ENCODE measurements at regions not wholly inside any gene's neighbourhood (a gene's known extent, or its start where the extent isn't known, plus 50 kb on each side); places are given as distances from the start of the nearest gene placed in this dataset.

- no peaks in the 10 kb centered on the region for H3K9me3 ChIP-seq
- no peak overlapping the region for H3K4me3 ChIP-seq
- ATAC-seq (ENCODE audit: low FRiP score in 2 of 2) = no peak
- peaks cover 0 to 7% (median 0%) of the 10 kb centered on the region in 4 donors for H3K4me1 ChIP-seq
- no peaks in the 10 kb centered on the region for H3K36me3 ChIP-seq
- H3K27me3 ChIP-seq = no peaks in the 10 kb centered on the region
- no peak for DNase-seq
- 93 to 95% methylated on average over 2 of the region's 2 CpGs for WGBS, 2 donors
- TF ChIP-seq POLR2AphosphoS5 (IDR thresholded peaks at IDR 0.05) (no peak), EP300 (IDR thresholded peaks at IDR 0.05) (no peak), CTCF (IDR thresholded peaks at IDR 0.05) (no peak)
- no peak overlapping the region for H3K27ac ChIP-seq
Observed at GRCh38 chr5:61654876-61655275, 322.8 kb downstream of the ZSWIM6 start.

- Histone ChIP-seq H3K4me1 (peaks cover 0 to 7% (median 0%) of the 10 kb centered on the region in 4 donors), H3K9me3 (no peaks in the 10 kb centered on the region), H3K27me3 (no peaks in the 10 kb centered on the region), H3K4me3 (no peak overlapping the region), H3K27ac (no peak overlapping the region), H3K36me3 (no peaks in the 10 kb centered on the region)
- 87 to 90% methylated on average over 7 of the region's 7 CpGs for whole genome bisulfite sequencing, 2 donors
- DNase-seq (no peak), ATAC-seq (ENCODE audit: low FRiP score in 2 of 2) (no peak)
- TF ChIP-seq CTCF (IDR thresholded peaks at IDR 0.05) (no peak), POLR2AphosphoS5 (IDR thresholded peaks at IDR 0.05) (no peak), POLR2A (IDR thresholded peaks at IDR 0.05) (no peak), EP300 (IDR thresholded peaks at IDR 0.05) (no peak)
Observed at GRCh38 chr5:61657010-61657409, 325.0 kb downstream of the ZSWIM6 start.

GRCh38 chr5:61657686-61658085, 325.6 kb downstream of the ZSWIM6 start:
- Histone ChIP-seq H3K4me1 (peaks cover 0 to 7% (median 0%) of the 10 kb centered on the region in 4 donors), H3K9me3 (no peaks in the 10 kb centered on the region), H3K36me3 (no peaks in the 10 kb centered on the region), H3K4me3 (no peak overlapping the region), H3K27ac (no peak overlapping the region), H3K27me3 (no peaks in the 10 kb centered on the region)
- DNase-seq = no peak
- no peak for ATAC-seq (ENCODE audit: low FRiP score in 2 of 2)
- TF ChIP-seq EP300 (IDR thresholded peaks at IDR 0.05) (no peak), POLR2AphosphoS5 (IDR thresholded peaks at IDR 0.05) (no peak), CTCF (IDR thresholded peaks at IDR 0.05) (no peak), POLR2A (IDR thresholded peaks at IDR 0.05) (no peak)
- WGBS, 2 donors = 67 to 74% methylated on average over 3 of the region's 3 CpGs

GRCh38 chr5:61658592-61659008, 326.5 kb downstream of the ZSWIM6 start:
- peak overlapping the region in 1 of 4 donors; percentile 10 for H3K4me3 ChIP-seq
- 37 to 41% methylated on average over 8 to 9 of the region's 9 CpGs for WGBS, 2 donors
- peak; percentile 86 to 89 for ATAC-seq (ENCODE audit: low FRiP score in 2 of 2)
- no peaks in the 10 kb centered on the region for H3K9me3 ChIP-seq
- H3K36me3 ChIP-seq = no peaks in the 10 kb centered on the region
- peak in 1 of 2 donors; percentile 81 for DNase-seq
- H3K4me1 ChIP-seq = peaks cover 0 to 7% (median 0%) of the 10 kb centered on the region in 4 donors
- TF ChIP-seq POLR2AphosphoS5 (IDR thresholded peaks at IDR 0.05) = peak in 1 of 2 donors; percentile 35
- no peak for TF ChIP-seq POLR2A (IDR thresholded peaks at IDR 0.05)
- peak; percentile 83 to 95 (median 86) for TF ChIP-seq CTCF (IDR thresholded peaks at IDR 0.05)
- no peaks in the 10 kb centered on the region for H3K27me3 ChIP-seq
- no peak overlapping the region for H3K27ac ChIP-seq

- ATAC-seq (ENCODE audit: low FRiP score in 2 of 2) = peak in 1 of 2 donors; percentile 45
- WGBS, 2 donors = 67 to 82% methylated on average over 13 of the region's 13 CpGs
Observed at GRCh38 chr5:61659221-61659696, 327.2 kb downstream of the ZSWIM6 start.

More at GRCh38 chr5:61659221-61659696, 327.2 kb downstream of the ZSWIM6 start:
- Histone ChIP-seq H3K36me3 (no peaks in the 10 kb centered on the region), H3K4me1 (peaks cover 0 to 7% (median 0%) of the 10 kb centered on the region in 4 donors), H3K4me3 (peak overlapping the region in 1 of 4 donors; percentile 10), H3K9me3 (no peaks in the 10 kb centered on the region), H3K27me3 (no peaks in the 10 kb centered on the region), H3K27ac (no peak overlapping the region)
- peak in 1 of 2 donors; percentile 63 for DNase-seq
- no peak for TF ChIP-seq EP300 (IDR thresholded peaks at IDR 0.05)
- no peak for TF ChIP-seq POLR2AphosphoS5 (IDR thresholded peaks at IDR 0.05)
- TF ChIP-seq POLR2A (IDR thresholded peaks at IDR 0.05) = no peak
- no peak for TF ChIP-seq CTCF (IDR thresholded peaks at IDR 0.05)
